ENCODE measurements at regions not wholly inside any gene's neighbourhood (a gene's known extent, or its start where the extent isn't known, plus 50 kb on each side); places are given as distances from the start of the nearest gene placed in this dataset.
A peak's percentile ranks its signal among the peaks of the same experiment; 100 is the strongest.

DNA sequence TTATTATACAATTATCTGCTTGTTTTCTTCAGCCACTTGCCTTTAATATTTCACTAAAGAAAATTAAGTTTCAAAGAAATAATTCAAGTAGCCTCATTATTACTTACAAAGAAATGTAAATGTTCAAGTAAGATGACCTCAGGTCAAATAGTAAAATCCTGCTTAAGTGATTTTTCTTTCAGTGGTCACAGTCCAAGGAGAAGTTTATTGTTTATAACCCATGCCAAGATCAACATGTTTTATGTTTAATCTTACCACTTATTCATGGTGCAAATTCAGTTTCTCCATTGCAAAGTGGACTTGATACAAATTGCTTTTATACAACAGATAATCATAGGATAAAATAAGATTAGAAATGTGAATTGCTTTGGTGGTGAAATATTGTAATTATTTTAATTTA, 370.2 kb upstream of the FLRT2 start:
- Mint-ChIP-seq H3K27ac (no peak overlapping the region), H3K4me1 (no peaks in the 10 kb centered on the region; the same call in 2 of the 3 replicates), H3K27me3 (ENCODE audit: insufficient read depth, low read depth, poor library complexity) (peaks cover 3% of the 10 kb centered on the region), H3K9me3 (peaks cover 4% of the 10 kb centered on the region), H3K36me3 (ENCODE audit: low read depth) (peaks cover 4% of the 10 kb centered on the region; the same call in 1 of the 3 replicates), H3K4me3 (no peak overlapping the region)
- no peak overlapping the region for H2AFZ ChIP-seq
- no peak for DNase-seq (ENCODE audit: low spot score)
- ATAC-seq: no peak
- H4K20me1 ChIP-seq (replicated peaks; ENCODE audit: insufficient read depth): no peaks in the 10 kb centered on the region
- H3K79me2 ChIP-seq (replicated peaks; ENCODE audit: insufficient read depth): no peaks in the 10 kb centered on the region
- no peaks in the 10 kb centered on the region for H3F3A ChIP-seq (replicated peaks; ENCODE audit: low read depth)
- no peaks in the 10 kb centered on the region for H3K4me1 ChIP-seq (ENCODE audit: insufficient read depth)
- H3K36me3 ChIP-seq (ENCODE audit: insufficient read depth): no peaks in the 10 kb centered on the region; the same call in 1 of the 2 replicates
- 0 out of 2 replicates have a peak, but pooled peaks cover 4% of the 10 kb centered on the region for H3K9me2 ChIP-seq (ENCODE audit: insufficient read depth)
- H3K4me2 ChIP-seq: no peak overlapping the region
- TF ChIP-seq, protein P1, sequence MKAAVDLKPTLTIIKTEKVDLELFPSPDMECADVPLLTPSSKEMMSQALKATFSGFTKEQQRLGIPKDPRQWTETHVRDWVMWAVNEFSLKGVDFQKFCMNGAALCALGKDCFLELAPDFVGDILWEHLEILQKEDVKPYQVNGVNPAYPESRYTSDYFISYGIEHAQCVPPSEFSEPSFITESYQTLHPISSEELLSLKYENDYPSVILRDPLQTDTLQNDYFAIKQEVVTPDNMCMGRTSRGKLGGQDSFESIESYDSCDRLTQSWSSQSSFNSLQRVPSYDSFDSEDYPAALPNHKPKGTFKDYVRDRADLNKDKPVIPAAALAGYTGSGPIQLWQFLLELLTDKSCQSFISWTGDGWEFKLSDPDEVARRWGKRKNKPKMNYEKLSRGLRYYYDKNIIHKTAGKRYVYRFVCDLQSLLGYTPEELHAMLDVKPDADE (IDR thresholded peaks at IDR 0.05): no peak
- H3K27me3 ChIP-seq (ENCODE audit: insufficient read depth): no peaks in the 10 kb centered on the region
- H3K27ac ChIP-seq (ENCODE audit: low read depth): no peak overlapping the region
- H3K4me3 ChIP-seq: no peak overlapping the region

GRCh38 chr14:85165094-85165493, 364.9 kb upstream of the FLRT2 start:
- H3K27ac ChIP-seq (ENCODE audit: low read depth): no peak overlapping the region
- no peaks in the 10 kb centered on the region for H3K27me3 Mint-ChIP-seq (ENCODE audit: insufficient read depth, low read depth, poor library complexity)
- no peak overlapping the region for H3K4me2 ChIP-seq
- no peaks in the 10 kb centered on the region for H4K20me1 ChIP-seq (replicated peaks; ENCODE audit: insufficient read depth)
- H3K27me3 ChIP-seq (ENCODE audit: insufficient read depth): no peaks in the 10 kb centered on the region
- peaks cover 4% of the 10 kb centered on the region for H3K9me3 Mint-ChIP-seq
- H2AFZ ChIP-seq: no peak overlapping the region
- DNase-seq (ENCODE audit: low spot score) (peak; percentile 36), ATAC-seq (peak; percentile 73)
- no peaks in the 10 kb centered on the region for H3K4me1 ChIP-seq (ENCODE audit: insufficient read depth)
- no peak overlapping the region for H3K4me3 ChIP-seq
- H3F3A ChIP-seq (replicated peaks; ENCODE audit: low read depth): no peaks in the 10 kb centered on the region
- H3K79me2 ChIP-seq (replicated peaks; ENCODE audit: insufficient read depth): no peaks in the 10 kb centered on the region
- H3K36me3 ChIP-seq (ENCODE audit: insufficient read depth): no peaks in the 10 kb centered on the region; the same call in 1 of the 2 replicates
- no peak overlapping the region for H3K4me3 Mint-ChIP-seq
- peaks cover 4% of the 10 kb centered on the region; the same call in 1 of the 3 replicates for H3K36me3 Mint-ChIP-seq (ENCODE audit: low read depth)
- H3K27ac Mint-ChIP-seq: no peak overlapping the region
- H3K9me2 ChIP-seq (ENCODE audit: insufficient read depth): 0 out of 2 replicates have a peak, but pooled peaks cover 4% of the 10 kb centered on the region
- no peaks in the 10 kb centered on the region for H3K4me1 Mint-ChIP-seq
- TF ChIP-seq POLR2AphosphoS5 (IDR thresholded peaks at IDR 0.05; ENCODE audit: low read depth) (no peak), CTCF (conservative IDR thresholded peaks at IDR 0.05; ENCODE audit: low read depth in 2 of 2) (0 out of 4 replicates have a peak, but pooled peaks of 1 of the 2 experiments have one; percentile 11)

DNA sequence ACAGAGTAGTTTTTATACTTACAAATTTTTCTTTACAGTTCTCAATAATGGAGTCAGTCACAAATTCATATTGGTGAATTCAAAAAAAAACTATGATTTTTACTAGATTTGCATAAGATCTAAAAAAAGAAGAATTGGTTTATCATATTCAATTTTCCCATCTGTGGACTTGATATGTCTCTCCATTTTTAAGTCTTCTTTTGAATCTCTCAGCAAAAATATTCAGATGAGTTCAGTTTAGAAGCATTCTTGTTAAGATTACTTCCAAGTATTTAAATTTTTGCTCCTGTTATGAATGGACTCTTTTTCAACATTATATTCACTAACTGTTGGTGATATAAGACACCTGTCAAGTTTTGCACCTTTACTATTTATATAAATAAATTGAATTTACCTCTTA, 360.6 kb upstream of the FLRT2 start:
- Histone ChIP-seq H3K9me2 (ENCODE audit: insufficient read depth) (no peaks in the 10 kb centered on the region), H3K4me2 (no peak overlapping the region), H3K36me3 (ENCODE audit: insufficient read depth) (no peaks in the 10 kb centered on the region), H4K20me1 (replicated peaks; ENCODE audit: insufficient read depth) (no peaks in the 10 kb centered on the region), H3K79me2 (replicated peaks; ENCODE audit: insufficient read depth) (no peaks in the 10 kb centered on the region), H3F3A (replicated peaks; ENCODE audit: low read depth) (no peaks in the 10 kb centered on the region), H3K4me3 (no peak overlapping the region), H3K27ac (ENCODE audit: low read depth) (no peak overlapping the region), H3K27me3 (ENCODE audit: insufficient read depth) (no peaks in the 10 kb centered on the region), H3K4me1 (ENCODE audit: insufficient read depth) (no peaks in the 10 kb centered on the region), H2AFZ (no peak overlapping the region)
- H3K9me3 Mint-ChIP-seq: no peaks in the 10 kb centered on the region
- no peak overlapping the region for H3K4me3 Mint-ChIP-seq
- H3K27me3 Mint-ChIP-seq (ENCODE audit: insufficient read depth, low read depth, poor library complexity): no peaks in the 10 kb centered on the region
- H3K27ac Mint-ChIP-seq: no peak overlapping the region
- H3K36me3 Mint-ChIP-seq (ENCODE audit: low read depth): no peaks in the 10 kb centered on the region
- peaks cover 4% of the 10 kb centered on the region; the same call in 2 of the 3 replicates for H3K4me1 Mint-ChIP-seq
- DNase-seq (ENCODE audit: low spot score) (no peak), ATAC-seq (no peak)
- TF ChIP-seq EZH2phosphoT487 (IDR thresholded peaks at IDR 0.05; ENCODE audit: unreplicated experiment): no peak
- no peak for TF ChIP-seq ZNF114 (CRISPR knock-in tag; IDR thresholded peaks at IDR 0.05)
- TF ChIP-seq POLR2AphosphoS5 (IDR thresholded peaks at IDR 0.05; ENCODE audit: low read depth): no peak
- no peak for TF ChIP-seq CTCF (conservative IDR thresholded peaks at IDR 0.05; ENCODE audit: low read depth in 2 of 2)
- no peak for TF ChIP-seq ZNF331 (CRISPR knock-in tag; IDR thresholded peaks at IDR 0.05; ENCODE audit: low read depth)
- TF ChIP-seq, protein P2, sequence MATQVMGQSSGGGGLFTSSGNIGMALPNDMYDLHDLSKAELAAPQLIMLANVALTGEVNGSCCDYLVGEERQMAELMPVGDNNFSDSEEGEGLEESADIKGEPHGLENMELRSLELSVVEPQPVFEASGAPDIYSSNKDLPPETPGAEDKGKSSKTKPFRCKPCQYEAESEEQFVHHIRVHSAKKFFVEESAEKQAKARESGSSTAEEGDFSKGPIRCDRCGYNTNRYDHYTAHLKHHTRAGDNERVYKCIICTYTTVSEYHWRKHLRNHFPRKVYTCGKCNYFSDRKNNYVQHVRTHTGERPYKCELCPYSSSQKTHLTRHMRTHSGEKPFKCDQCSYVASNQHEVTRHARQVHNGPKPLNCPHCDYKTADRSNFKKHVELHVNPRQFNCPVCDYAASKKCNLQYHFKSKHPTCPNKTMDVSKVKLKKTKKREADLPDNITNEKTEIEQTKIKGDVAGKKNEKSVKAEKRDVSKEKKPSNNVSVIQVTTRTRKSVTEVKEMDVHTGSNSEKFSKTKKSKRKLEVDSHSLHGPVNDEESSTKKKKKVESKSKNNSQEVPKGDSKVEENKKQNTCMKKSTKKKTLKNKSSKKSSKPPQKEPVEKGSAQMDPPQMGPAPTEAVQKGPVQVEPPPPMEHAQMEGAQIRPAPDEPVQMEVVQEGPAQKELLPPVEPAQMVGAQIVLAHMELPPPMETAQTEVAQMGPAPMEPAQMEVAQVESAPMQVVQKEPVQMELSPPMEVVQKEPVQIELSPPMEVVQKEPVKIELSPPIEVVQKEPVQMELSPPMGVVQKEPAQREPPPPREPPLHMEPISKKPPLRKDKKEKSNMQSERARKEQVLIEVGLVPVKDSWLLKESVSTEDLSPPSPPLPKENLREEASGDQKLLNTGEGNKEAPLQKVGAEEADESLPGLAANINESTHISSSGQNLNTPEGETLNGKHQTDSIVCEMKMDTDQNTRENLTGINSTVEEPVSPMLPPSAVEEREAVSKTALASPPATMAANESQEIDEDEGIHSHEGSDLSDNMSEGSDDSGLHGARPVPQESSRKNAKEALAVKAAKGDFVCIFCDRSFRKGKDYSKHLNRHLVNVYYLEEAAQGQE (IDR thresholded peaks at IDR 0.05; ENCODE audit: unreplicated experiment): no peak
- TF ChIP-seq, protein P1 (IDR thresholded peaks at IDR 0.05): no peak
- no peak for TF ChIP-seq JUNB (IDR thresholded peaks at IDR 0.05; ENCODE audit: unreplicated experiment)
- TF ChIP-seq NANOG (IDR thresholded peaks at IDR 0.05; ENCODE audit: borderline replicate concordance): no peak

Data from GM23338 (cell line).